ENCODE measurements at regions not wholly inside any gene's neighbourhood (a gene's known extent, or its start where the extent isn't known, plus 50 kb on each side); places are given as distances from the start of the nearest gene placed in this dataset.

DNA sequence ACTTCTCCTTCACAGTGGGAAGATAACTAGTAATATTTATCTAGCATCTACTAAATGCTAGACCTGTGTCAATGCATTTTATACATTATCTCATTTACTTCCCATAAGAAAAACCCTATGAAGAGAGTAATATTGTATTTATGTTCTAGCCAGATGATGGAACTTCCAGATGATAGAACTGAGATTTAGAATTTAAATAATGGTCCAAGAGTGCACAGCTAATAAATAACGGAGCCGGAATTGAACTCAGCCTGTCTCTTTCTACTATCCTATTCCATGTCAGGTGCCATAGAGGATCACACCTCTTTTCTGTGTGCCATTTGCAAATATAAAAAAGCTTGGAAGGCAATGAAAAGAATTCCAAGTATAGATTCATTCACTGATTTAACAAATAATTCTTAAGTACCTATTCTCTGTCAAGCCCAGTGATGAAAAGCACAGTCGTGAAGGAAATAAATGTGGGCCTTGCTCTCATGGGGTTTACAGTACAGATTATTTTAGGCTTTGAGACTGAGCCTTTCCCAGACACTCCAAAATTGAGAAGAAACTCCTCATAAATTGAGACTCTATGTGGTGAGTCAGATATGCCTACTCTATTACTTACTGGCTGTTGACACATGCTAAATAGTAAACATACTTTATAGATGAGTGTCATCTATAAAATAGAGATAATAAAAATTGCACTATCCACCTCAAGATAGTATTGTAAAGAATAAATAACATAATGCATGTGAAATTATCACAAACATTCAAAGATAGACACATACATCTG is 378.0 kb upstream of the PRMT6 start:
- no peak for DNase-seq (ENCODE audit: extremely low read depth, low read depth)
- TF ChIP-seq, protein P1, sequence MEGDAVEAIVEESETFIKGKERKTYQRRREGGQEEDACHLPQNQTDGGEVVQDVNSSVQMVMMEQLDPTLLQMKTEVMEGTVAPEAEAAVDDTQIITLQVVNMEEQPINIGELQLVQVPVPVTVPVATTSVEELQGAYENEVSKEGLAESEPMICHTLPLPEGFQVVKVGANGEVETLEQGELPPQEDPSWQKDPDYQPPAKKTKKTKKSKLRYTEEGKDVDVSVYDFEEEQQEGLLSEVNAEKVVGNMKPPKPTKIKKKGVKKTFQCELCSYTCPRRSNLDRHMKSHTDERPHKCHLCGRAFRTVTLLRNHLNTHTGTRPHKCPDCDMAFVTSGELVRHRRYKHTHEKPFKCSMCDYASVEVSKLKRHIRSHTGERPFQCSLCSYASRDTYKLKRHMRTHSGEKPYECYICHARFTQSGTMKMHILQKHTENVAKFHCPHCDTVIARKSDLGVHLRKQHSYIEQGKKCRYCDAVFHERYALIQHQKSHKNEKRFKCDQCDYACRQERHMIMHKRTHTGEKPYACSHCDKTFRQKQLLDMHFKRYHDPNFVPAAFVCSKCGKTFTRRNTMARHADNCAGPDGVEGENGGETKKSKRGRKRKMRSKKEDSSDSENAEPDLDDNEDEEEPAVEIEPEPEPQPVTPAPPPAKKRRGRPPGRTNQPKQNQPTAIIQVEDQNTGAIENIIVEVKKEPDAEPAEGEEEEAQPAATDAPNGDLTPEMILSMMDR (IDR thresholded peaks at IDR 0.05; ENCODE audit: low read depth, low read length) = no peak

DNA sequence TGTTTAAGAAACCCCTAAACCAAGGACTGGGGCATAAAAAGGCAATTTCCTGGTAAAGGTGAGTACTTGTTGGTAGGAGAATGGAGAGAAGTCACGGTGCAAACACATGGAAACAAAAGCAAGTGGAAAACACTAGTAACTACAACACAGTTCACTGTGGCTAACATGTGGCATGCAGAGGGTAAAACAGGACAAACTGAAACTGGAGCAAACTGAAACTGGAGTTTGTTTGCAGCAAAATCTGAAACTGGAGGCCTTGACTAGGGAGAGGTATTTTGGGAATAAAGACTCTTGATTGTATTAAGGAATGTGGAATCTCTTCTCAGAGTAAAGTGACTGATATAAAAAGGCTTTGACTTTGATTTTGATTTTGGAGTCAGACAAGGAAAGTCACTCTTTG is 376.3 kb upstream of the PRMT6 start:
- DNase-seq (ENCODE audit: extremely low read depth, low read depth) = no peak
- TF ChIP-seq, protein P1 (IDR thresholded peaks at IDR 0.05; ENCODE audit: low read depth, low read length) = no peak

DNA sequence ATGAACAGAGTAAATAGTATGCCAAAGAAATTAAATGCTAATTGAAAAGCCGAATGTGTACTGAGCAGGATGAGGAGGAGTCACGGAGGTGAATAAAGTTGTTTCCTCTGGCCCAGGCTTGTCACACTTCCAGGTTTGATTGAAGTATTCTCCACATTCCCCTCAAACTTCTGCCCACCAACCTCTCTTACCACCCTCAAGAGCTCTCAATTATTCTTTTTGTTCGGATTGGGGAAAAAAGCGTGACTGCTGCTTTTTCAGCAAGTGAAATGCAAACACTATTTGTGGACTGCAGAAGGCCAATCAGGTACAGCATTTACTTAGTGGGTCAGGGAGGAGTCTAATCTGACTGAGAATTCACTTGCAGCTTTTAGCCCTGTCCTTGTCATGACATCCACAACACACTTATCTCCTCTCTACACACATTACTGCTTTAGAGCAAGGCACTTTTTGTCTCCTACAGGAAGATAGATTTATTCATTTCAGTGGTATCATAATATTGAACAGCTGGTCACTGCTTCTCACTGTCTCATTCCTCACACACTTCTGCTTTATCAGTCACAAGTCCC is 375.6 kb upstream of the PRMT6 start:
- no peak for DNase-seq (ENCODE audit: extremely low read depth, low read depth)
- TF ChIP-seq, protein P1 (IDR thresholded peaks at IDR 0.05; ENCODE audit: low read depth, low read length) = no peak

DNA sequence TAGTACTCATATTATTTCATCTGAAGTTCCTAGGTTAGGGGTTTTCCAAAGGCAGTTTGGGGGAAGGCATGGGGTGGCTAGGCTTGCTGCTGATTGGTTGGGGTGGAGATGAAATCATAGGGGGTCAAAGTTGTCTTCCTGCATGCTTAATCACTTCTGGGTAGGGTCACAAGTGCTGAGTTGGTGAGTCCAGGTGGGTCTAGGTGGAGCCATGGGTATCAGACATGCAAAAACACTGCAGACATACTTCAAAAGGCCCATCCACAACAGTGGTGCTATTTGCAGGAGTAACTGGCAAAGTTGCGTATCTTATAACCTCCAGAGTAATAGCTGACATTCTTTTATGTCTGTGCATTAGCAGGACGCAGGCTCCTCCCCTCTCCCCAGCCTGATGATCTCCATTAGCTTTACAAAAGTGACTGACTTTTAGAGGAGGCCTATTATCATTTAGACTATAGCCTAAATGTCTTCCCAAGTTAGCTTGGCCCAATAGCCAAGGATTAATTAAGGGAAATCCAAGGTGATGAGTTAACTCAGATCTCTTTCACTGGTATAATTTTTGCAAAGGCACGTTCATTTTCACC is 374.4 kb upstream of the PRMT6 start:
- TF ChIP-seq, protein P1 (IDR thresholded peaks at IDR 0.05; ENCODE audit: low read depth, low read length) = no peak
- DNase-seq (ENCODE audit: extremely low read depth, low read depth) = no peak

DNA sequence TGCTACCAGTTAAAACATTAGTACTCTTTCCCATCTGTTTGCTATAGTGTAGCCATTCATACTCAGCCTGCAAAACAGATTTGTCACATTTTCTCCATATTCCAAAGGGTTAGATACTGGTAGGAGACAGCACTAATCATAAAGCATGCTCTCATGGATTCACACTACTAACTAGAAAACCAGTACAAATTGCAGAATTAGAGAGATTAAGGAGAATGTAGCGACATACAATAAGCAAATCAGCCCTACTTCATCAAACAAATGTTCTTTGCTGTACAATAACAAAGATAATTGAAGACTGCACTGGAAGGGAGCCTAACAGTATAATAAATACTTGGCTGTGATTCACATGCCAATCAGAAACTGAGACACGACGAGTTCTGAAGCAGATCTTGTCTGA is 368.0 kb upstream of the PRMT6 start:
- DNase-seq (ENCODE audit: extremely low read depth, low read depth) = no peak
- TF ChIP-seq, protein P1 (IDR thresholded peaks at IDR 0.05; ENCODE audit: low read depth, low read length) = no peak

DNA sequence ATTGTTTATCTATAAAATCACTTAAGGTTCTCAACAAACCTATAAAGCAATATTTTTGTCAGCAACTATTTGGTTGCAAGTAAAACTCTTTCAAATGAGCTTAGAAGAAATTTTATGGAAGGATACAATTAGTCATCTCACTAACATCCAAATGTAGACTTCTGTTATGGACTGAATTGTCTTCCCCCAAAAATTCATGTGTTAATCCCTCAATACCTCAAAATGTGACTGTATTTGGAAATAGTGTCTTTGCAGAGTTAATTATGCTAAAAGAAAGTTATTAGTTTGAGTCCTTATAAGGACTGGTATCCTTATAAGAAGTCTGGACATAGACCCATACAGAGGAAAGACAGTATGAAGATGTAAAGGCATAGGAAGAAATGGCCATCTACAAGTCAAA is 357.8 kb upstream of the PRMT6 start:
- DNase-seq (ENCODE audit: extremely low read depth, low read depth) = no peak
- TF ChIP-seq, protein P1 (IDR thresholded peaks at IDR 0.05; ENCODE audit: low read depth, low read length) = no peak

DNA sequence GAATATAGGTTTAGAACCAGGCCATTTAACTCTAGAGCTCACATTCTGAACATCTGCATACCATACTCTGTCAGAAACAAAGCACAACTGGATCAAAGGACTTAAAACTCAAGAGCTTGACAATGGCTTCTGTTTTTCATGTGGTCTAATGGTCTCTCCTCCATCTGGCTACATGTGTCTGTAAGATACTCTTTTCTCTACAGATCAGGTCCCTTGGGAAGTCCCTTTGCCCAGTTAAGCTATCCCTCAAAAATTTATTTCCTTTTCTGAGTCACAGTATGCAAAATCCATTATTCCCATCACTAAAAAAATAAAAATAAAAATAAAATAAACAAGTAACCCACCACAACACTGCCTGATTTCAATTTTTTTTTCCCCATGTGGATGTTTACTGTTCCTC is 357.0 kb upstream of the PRMT6 start:
- TF ChIP-seq, protein P1 (IDR thresholded peaks at IDR 0.05; ENCODE audit: low read depth, low read length) = no peak

More for the DNA sequence above, 357.0 kb upstream of the PRMT6 start:
- DNase-seq (ENCODE audit: extremely low read depth, low read depth) = no peak
